ENCODE measurements at regions not wholly inside any gene's neighbourhood (a gene's known extent, or its start where the extent isn't known, plus 50 kb on each side); places are given as distances from the start of the nearest gene placed in this dataset.
"Not testable (repeated sequence)": the region's sequence is repeated elsewhere in the genome, so short reads cannot be mapped to it uniquely, and the experiment has no call there.

- no peaks in the 10 kb centered on the region for H3K4me1 ChIP-seq (ENCODE audit: control insufficient read depth in 2 of 2, insufficient read depth in 2 of 2, low read length in 2 of 2)
- H3K27ac ChIP-seq (ENCODE audit: low read depth in 2 of 2, low read length in 2 of 2), result no peak overlapping the region
- no peak overlapping the region for H3K9ac ChIP-seq (ENCODE audit: low read depth in 1 of 2, low read length in 2 of 2)
- no peaks in the 10 kb centered on the region for H3K27me3 ChIP-seq (ENCODE audit: control insufficient read depth in 2 of 2, insufficient read depth in 2 of 2, low read length in 2 of 2)
- no peaks in the 10 kb centered on the region for H3K9me3 ChIP-seq (ENCODE audit: control insufficient read depth in 2 of 2, low read length in 2 of 2)
- no peak overlapping the region for H3K4me3 ChIP-seq (ENCODE audit: low read length in 2 of 2)
- H3K36me3 ChIP-seq (ENCODE audit: control insufficient read depth in 2 of 2, insufficient read depth in 2 of 2, low read length in 2 of 2), result no peaks in the 10 kb centered on the region
Observed at GRCh38 chr2:7625392-7626138, 708.4 kb downstream of the RNF144A start.

- no peak overlapping the region for H3K27ac ChIP-seq (ENCODE audit: low read depth in 2 of 2, low read length in 2 of 2)
- no peaks in the 10 kb centered on the region for H3K4me1 ChIP-seq (ENCODE audit: control insufficient read depth in 2 of 2, insufficient read depth in 2 of 2, low read length in 2 of 2)
- no peaks in the 10 kb centered on the region for H3K27me3 ChIP-seq (ENCODE audit: control insufficient read depth in 2 of 2, insufficient read depth in 2 of 2, low read length in 2 of 2)
- no peak overlapping the region for H3K9ac ChIP-seq (ENCODE audit: low read depth in 1 of 2, low read length in 2 of 2)
- no peaks in the 10 kb centered on the region for H3K36me3 ChIP-seq (ENCODE audit: control insufficient read depth in 2 of 2, insufficient read depth in 2 of 2, low read length in 2 of 2)
- H3K9me3 ChIP-seq (ENCODE audit: control insufficient read depth in 2 of 2, low read length in 2 of 2), result no peaks in the 10 kb centered on the region
- no peak overlapping the region for H3K4me3 ChIP-seq (ENCODE audit: low read length in 2 of 2)
Observed at GRCh38 chr2:7626139-7626537, 708.9 kb downstream of the RNF144A start.

- Histone ChIP-seq H3K9ac (ENCODE audit: low read depth in 1 of 2, low read length in 2 of 2) (no peak overlapping the region), H3K27me3 (ENCODE audit: control insufficient read depth in 2 of 2, insufficient read depth in 2 of 2, low read length in 2 of 2) (no peaks in the 10 kb centered on the region), H3K4me1 (ENCODE audit: control insufficient read depth in 2 of 2, insufficient read depth in 2 of 2, low read length in 2 of 2) (no peaks in the 10 kb centered on the region), H3K27ac (ENCODE audit: low read depth in 2 of 2, low read length in 2 of 2) (no peak overlapping the region), H3K36me3 (ENCODE audit: control insufficient read depth in 2 of 2, insufficient read depth in 2 of 2, low read length in 2 of 2) (no peaks in the 10 kb centered on the region), H3K9me3 (ENCODE audit: control insufficient read depth in 2 of 2, low read length in 2 of 2) (no peaks in the 10 kb centered on the region), H3K4me3 (ENCODE audit: low read length in 2 of 2) (no peak overlapping the region)
Observed at GRCh38 chr2:7627583-7627982, 710.4 kb downstream of the RNF144A start.

GRCh38 chr2:7632420-7632819 is 715.2 kb downstream of the RNF144A start:
- no peaks in the 10 kb centered on the region for H3K36me3 ChIP-seq (ENCODE audit: control insufficient read depth in 2 of 2, insufficient read depth in 2 of 2, low read length in 2 of 2)

GRCh38 chr2:7633566-7634153 is 716.4 kb downstream of the RNF144A start:
- Histone ChIP-seq H3K4me3 (ENCODE audit: low read length in 2 of 2) (no peak overlapping the region), H3K9me3 (ENCODE audit: control insufficient read depth in 2 of 2, low read length in 2 of 2) (no peaks in the 10 kb centered on the region), H3K27ac (ENCODE audit: low read depth in 2 of 2, low read length in 2 of 2) (no peak overlapping the region), H3K27me3 (ENCODE audit: control insufficient read depth in 2 of 2, insufficient read depth in 2 of 2, low read length in 2 of 2) (no peaks in the 10 kb centered on the region), H3K4me1 (ENCODE audit: control insufficient read depth in 2 of 2, insufficient read depth in 2 of 2, low read length in 2 of 2) (no peaks in the 10 kb centered on the region), H3K36me3 (ENCODE audit: control insufficient read depth in 2 of 2, insufficient read depth in 2 of 2, low read length in 2 of 2) (no peaks in the 10 kb centered on the region), H3K9ac (ENCODE audit: low read depth in 1 of 2, low read length in 2 of 2) (no peak overlapping the region)

More at GRCh38 chr2:7632420-7632819, 715.2 kb downstream of the RNF144A start:
- Histone ChIP-seq H3K27ac (ENCODE audit: low read depth in 2 of 2, low read length in 2 of 2) (no peak overlapping the region), H3K9me3 (ENCODE audit: control insufficient read depth in 2 of 2, low read length in 2 of 2) (no peaks in the 10 kb centered on the region), H3K27me3 (ENCODE audit: control insufficient read depth in 2 of 2, insufficient read depth in 2 of 2, low read length in 2 of 2) (no peaks in the 10 kb centered on the region), H3K4me1 (ENCODE audit: control insufficient read depth in 2 of 2, insufficient read depth in 2 of 2, low read length in 2 of 2) (no peaks in the 10 kb centered on the region), H3K4me3 (ENCODE audit: low read length in 2 of 2) (no peak overlapping the region), H3K9ac (ENCODE audit: low read depth in 1 of 2, low read length in 2 of 2) (no peak overlapping the region)

GRCh38 chr2:7634409-7634808 is 717.2 kb downstream of the RNF144A start:
- no peaks in the 10 kb centered on the region for H3K27me3 ChIP-seq (ENCODE audit: control insufficient read depth in 2 of 2, insufficient read depth in 2 of 2, low read length in 2 of 2)
- no peak overlapping the region for H3K9ac ChIP-seq (ENCODE audit: low read depth in 1 of 2, low read length in 2 of 2)
- no peaks in the 10 kb centered on the region for H3K9me3 ChIP-seq (ENCODE audit: control insufficient read depth in 2 of 2, low read length in 2 of 2)
- no peak overlapping the region for H3K4me3 ChIP-seq (ENCODE audit: low read length in 2 of 2)
- H3K27ac ChIP-seq (ENCODE audit: low read depth in 2 of 2, low read length in 2 of 2), result no peak overlapping the region
- H3K36me3 ChIP-seq (ENCODE audit: control insufficient read depth in 2 of 2, insufficient read depth in 2 of 2, low read length in 2 of 2), result no peaks in the 10 kb centered on the region
- no peaks in the 10 kb centered on the region for H3K4me1 ChIP-seq (ENCODE audit: control insufficient read depth in 2 of 2, insufficient read depth in 2 of 2, low read length in 2 of 2)

GRCh38 chr2:7639476-7639875 is 722.3 kb downstream of the RNF144A start:
- Histone ChIP-seq H3K27ac (ENCODE audit: low read depth in 2 of 2, low read length in 2 of 2) (no peak overlapping the region), H3K4me1 (ENCODE audit: control insufficient read depth in 2 of 2, insufficient read depth in 2 of 2, low read length in 2 of 2) (no peaks in the 10 kb centered on the region), H3K4me3 (ENCODE audit: low read length in 2 of 2) (no peak overlapping the region), H3K9me3 (ENCODE audit: control insufficient read depth in 2 of 2, low read length in 2 of 2) (no peaks in the 10 kb centered on the region), H3K36me3 (ENCODE audit: control insufficient read depth in 2 of 2, insufficient read depth in 2 of 2, low read length in 2 of 2) (no peaks in the 10 kb centered on the region), H3K27me3 (ENCODE audit: control insufficient read depth in 2 of 2, insufficient read depth in 2 of 2, low read length in 2 of 2) (no peaks in the 10 kb centered on the region), H3K9ac (ENCODE audit: low read depth in 1 of 2, low read length in 2 of 2) (no peak overlapping the region)

DNA sequence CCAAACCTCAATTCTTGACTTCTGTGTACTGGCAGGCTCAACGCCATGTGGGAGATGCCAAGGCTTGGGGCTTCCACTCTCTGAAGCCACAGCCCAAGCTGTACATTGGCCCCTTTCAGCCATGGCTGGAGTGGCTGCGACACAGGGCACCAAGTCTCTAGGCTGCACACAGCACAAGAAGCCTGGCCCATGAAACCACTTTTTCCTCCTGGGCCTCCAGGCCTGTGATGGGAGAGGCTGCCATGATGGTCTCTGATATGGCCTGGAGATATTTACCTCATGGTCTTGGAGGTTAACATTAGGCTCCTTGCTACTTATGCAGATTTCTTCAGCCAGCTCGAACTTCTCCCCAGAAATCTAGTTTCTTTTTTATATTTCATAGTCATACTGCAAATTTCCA is 724.1 kb downstream of the RNF144A start:
- not testable (repeated sequence) for H3K9ac ChIP-seq (ENCODE audit: low read depth in 1 of 2, low read length in 2 of 2); H3K9me3 ChIP-seq (ENCODE audit: control insufficient read depth in 2 of 2, low read length in 2 of 2); H3K4me3 ChIP-seq (ENCODE audit: low read length in 2 of 2); H3K4me1 ChIP-seq (ENCODE audit: control insufficient read depth in 2 of 2, insufficient read depth in 2 of 2, low read length in 2 of 2); H3K36me3 ChIP-seq (ENCODE audit: control insufficient read depth in 2 of 2, insufficient read depth in 2 of 2, low read length in 2 of 2); H3K27ac ChIP-seq (ENCODE audit: low read depth in 2 of 2, low read length in 2 of 2); H3K27me3 ChIP-seq (ENCODE audit: control insufficient read depth in 2 of 2, insufficient read depth in 2 of 2, low read length in 2 of 2)

GRCh38 chr2:7646024-7646423 is 728.8 kb downstream of the RNF144A start:
- Histone ChIP-seq H3K4me3 (ENCODE audit: low read length in 2 of 2) (no peak overlapping the region), H3K27ac (ENCODE audit: low read depth in 2 of 2, low read length in 2 of 2) (no peak overlapping the region)

GRCh38 chr2:7646661-7647060 is 729.4 kb downstream of the RNF144A start:
- no peak overlapping the region for H3K27ac ChIP-seq (ENCODE audit: low read depth in 2 of 2, low read length in 2 of 2)
- H3K36me3 ChIP-seq (ENCODE audit: control insufficient read depth in 2 of 2, insufficient read depth in 2 of 2, low read length in 2 of 2), result no peaks in the 10 kb centered on the region
- no peak overlapping the region for H3K9ac ChIP-seq (ENCODE audit: low read depth in 1 of 2, low read length in 2 of 2)
- no peaks in the 10 kb centered on the region for H3K9me3 ChIP-seq (ENCODE audit: control insufficient read depth in 2 of 2, low read length in 2 of 2)
- no peaks in the 10 kb centered on the region for H3K27me3 ChIP-seq (ENCODE audit: control insufficient read depth in 2 of 2, insufficient read depth in 2 of 2, low read length in 2 of 2)
- no peak overlapping the region for H3K4me3 ChIP-seq (ENCODE audit: low read length in 2 of 2)
- no peaks in the 10 kb centered on the region for H3K4me1 ChIP-seq (ENCODE audit: control insufficient read depth in 2 of 2, insufficient read depth in 2 of 2, low read length in 2 of 2)

More at GRCh38 chr2:7646024-7646423, 728.8 kb downstream of the RNF144A start:
- no peaks in the 10 kb centered on the region for H3K4me1 ChIP-seq (ENCODE audit: control insufficient read depth in 2 of 2, insufficient read depth in 2 of 2, low read length in 2 of 2)
- H3K27me3 ChIP-seq (ENCODE audit: control insufficient read depth in 2 of 2, insufficient read depth in 2 of 2, low read length in 2 of 2), result no peaks in the 10 kb centered on the region
- H3K36me3 ChIP-seq (ENCODE audit: control insufficient read depth in 2 of 2, insufficient read depth in 2 of 2, low read length in 2 of 2), result no peaks in the 10 kb centered on the region
- H3K9ac ChIP-seq (ENCODE audit: low read depth in 1 of 2, low read length in 2 of 2), result no peak overlapping the region
- H3K9me3 ChIP-seq (ENCODE audit: control insufficient read depth in 2 of 2, low read length in 2 of 2), result no peaks in the 10 kb centered on the region
